ENCODE measurements at regions not wholly inside any gene's neighbourhood (a gene's known extent, or its start where the extent isn't known, plus 50 kb on each side); places are given as distances from the start of the nearest gene placed in this dataset.

GRCh38 chr2:126344493-126344892 is 311.5 kb upstream of the GYPC start:
- no peak for TF ChIP-seq CTCF (IDR thresholded peaks at IDR 0.05; ENCODE audit: low read depth, low read length)
- DNase-seq (ENCODE audit: low read depth, low spot score), result no peak
- no peak overlapping the region for H3K27ac ChIP-seq (ENCODE audit: low read depth, low read length)
- ChIA-PET CTCF (no interaction called here), POLR2A (no interaction called here)
- H3K4me3 ChIP-seq (ENCODE audit: low read depth, low read length), result no peak overlapping the region
- H3K9me3 ChIP-seq (ENCODE audit: control insufficient read depth, insufficient read depth, low read length), result no peaks in the 10 kb centered on the region
- H3K27me3 ChIP-seq (ENCODE audit: control insufficient read depth, insufficient read depth, low read length), result no peaks in the 10 kb centered on the region

GRCh38 chr2:126345691-126346090 is 310.3 kb upstream of the GYPC start:
- DNase-seq (ENCODE audit: low read depth, low spot score), result no peak
- Histone ChIP-seq H3K9me3 (ENCODE audit: control insufficient read depth, insufficient read depth, low read length) (no peaks in the 10 kb centered on the region), H3K4me3 (ENCODE audit: low read depth, low read length) (no peak overlapping the region), H3K27me3 (ENCODE audit: control insufficient read depth, insufficient read depth, low read length) (no peaks in the 10 kb centered on the region), H3K27ac (ENCODE audit: low read depth, low read length) (no peak overlapping the region)
- ChIA-PET POLR2A (no interaction called here), CTCF (no interaction called here)
- TF ChIP-seq CTCF (IDR thresholded peaks at IDR 0.05; ENCODE audit: low read depth, low read length), result no peak

- CTCF ChIA-PET, result no interaction called here
- POLR2A ChIA-PET, result no interaction called here
- H3K27ac ChIP-seq (ENCODE audit: low read depth, low read length), result no peak overlapping the region
- H3K4me3 ChIP-seq (ENCODE audit: low read depth, low read length), result no peak overlapping the region
- no peaks in the 10 kb centered on the region for H3K27me3 ChIP-seq (ENCODE audit: control insufficient read depth, insufficient read depth, low read length)
- TF ChIP-seq CTCF (IDR thresholded peaks at IDR 0.05; ENCODE audit: low read depth, low read length), result no peak
- H3K9me3 ChIP-seq (ENCODE audit: control insufficient read depth, insufficient read depth, low read length), result peaks cover 4% of the 10 kb centered on the region; the same call in 1 of the 2 replicates
- DNase-seq (ENCODE audit: low read depth, low spot score), result no peak
Observed at GRCh38 chr2:126356631-126357030, 299.3 kb upstream of the GYPC start.

- DNase-seq (ENCODE audit: low read depth, low spot score), result no peak
- Histone ChIP-seq H3K9me3 (ENCODE audit: control insufficient read depth, insufficient read depth, low read length) (peaks cover 4% of the 10 kb centered on the region; the same call in 1 of the 2 replicates), H3K27me3 (ENCODE audit: control insufficient read depth, insufficient read depth, low read length) (no peaks in the 10 kb centered on the region), H3K4me3 (ENCODE audit: low read depth, low read length) (no peak overlapping the region), H3K27ac (ENCODE audit: low read depth, low read length) (no peak overlapping the region)
- POLR2A ChIA-PET, result no interaction called here
- TF ChIP-seq CTCF (IDR thresholded peaks at IDR 0.05; ENCODE audit: low read depth, low read length), result no peak
- CTCF ChIA-PET, result interaction anchor here (0.5 to 0.7 kb wide), 2 partner anchors 8 to 419 kb away, joined by 3 read pairs; no protein-coding TSS in a partner anchor
Observed at GRCh38 chr2:126358122-126358521, 297.8 kb upstream of the GYPC start.

GRCh38 chr2:126359494-126359893 is 296.5 kb upstream of the GYPC start:
- CTCF ChIA-PET, result no interaction called here

More at GRCh38 chr2:126359494-126359893, 296.5 kb upstream of the GYPC start:
- no peak for DNase-seq (ENCODE audit: low read depth, low spot score)
- Histone ChIP-seq H3K27me3 (ENCODE audit: control insufficient read depth, insufficient read depth, low read length) (no peaks in the 10 kb centered on the region), H3K27ac (ENCODE audit: low read depth, low read length) (no peak overlapping the region), H3K4me3 (ENCODE audit: low read depth, low read length) (no peak overlapping the region), H3K9me3 (ENCODE audit: control insufficient read depth, insufficient read depth, low read length) (peaks cover 4% of the 10 kb centered on the region; the same call in 1 of the 2 replicates)
- POLR2A ChIA-PET, result no interaction called here
- no peak for TF ChIP-seq CTCF (IDR thresholded peaks at IDR 0.05; ENCODE audit: low read depth, low read length)
